LNCaP clone FGC (cell line): ENCODE measurements at regions not wholly inside any gene's neighbourhood (a gene's known extent, or its start where the extent isn't known, plus 50 kb on each side); places are given as distances from the start of the nearest gene placed in this dataset.
A peak's percentile ranks its signal among the peaks of the same experiment; 100 is the strongest.

Source experiments
- DNase-seq: peaks from one replicate; pipeline ENCODE4 v3.0.0-alpha.2; 2011; ENCODE audit warnings: low read depth
- H3K4me3 ChIP-seq: 2 replicates; pipeline ENCODE4 v1.5.1; 2011; ENCODE audit warnings: mild to moderate bottlenecking, low read depth, low read length, control low read depth
- TF ChIP-seq, protein P1 (sequence below): IDR thresholded peaks from 2 replicates; pipeline ENCODE4 v1.5.1; 2012; ENCODE audit warnings: mild to moderate bottlenecking; ENCODE audit not compliant: control insufficient read depth, insufficient read depth; ENCODE audit errors: extremely low read depth

DNA sequence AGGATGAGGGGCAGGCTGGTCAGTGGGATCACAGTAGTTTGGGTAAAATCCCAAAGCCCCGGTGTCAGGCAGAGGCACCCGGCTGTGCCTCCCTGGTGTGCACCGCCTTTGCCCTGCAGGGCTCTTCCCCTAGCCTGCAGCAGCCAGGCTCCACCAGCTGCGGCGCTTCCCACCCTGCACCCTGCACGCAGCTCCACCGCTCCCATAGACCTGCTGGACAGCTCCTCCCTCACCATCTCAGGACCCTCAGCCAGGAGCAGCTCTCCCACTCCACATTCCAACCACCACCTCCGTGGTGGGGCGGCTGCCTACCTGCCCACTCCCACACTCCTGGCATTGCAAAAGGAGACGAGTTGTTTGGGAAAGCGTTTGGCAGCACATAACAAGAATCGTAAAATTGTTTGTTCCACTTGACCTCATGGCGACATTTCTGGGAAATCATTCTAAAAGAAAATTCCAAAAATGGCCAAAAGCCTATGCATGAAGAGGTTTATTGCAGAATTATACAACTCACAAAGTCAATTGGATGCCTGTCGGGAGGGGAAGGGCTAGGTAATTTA, 287.4 kb upstream of the HDAC4 start:
- no peak overlapping the region for H3K4me3 ChIP-seq
- TF ChIP-seq, protein P1, sequence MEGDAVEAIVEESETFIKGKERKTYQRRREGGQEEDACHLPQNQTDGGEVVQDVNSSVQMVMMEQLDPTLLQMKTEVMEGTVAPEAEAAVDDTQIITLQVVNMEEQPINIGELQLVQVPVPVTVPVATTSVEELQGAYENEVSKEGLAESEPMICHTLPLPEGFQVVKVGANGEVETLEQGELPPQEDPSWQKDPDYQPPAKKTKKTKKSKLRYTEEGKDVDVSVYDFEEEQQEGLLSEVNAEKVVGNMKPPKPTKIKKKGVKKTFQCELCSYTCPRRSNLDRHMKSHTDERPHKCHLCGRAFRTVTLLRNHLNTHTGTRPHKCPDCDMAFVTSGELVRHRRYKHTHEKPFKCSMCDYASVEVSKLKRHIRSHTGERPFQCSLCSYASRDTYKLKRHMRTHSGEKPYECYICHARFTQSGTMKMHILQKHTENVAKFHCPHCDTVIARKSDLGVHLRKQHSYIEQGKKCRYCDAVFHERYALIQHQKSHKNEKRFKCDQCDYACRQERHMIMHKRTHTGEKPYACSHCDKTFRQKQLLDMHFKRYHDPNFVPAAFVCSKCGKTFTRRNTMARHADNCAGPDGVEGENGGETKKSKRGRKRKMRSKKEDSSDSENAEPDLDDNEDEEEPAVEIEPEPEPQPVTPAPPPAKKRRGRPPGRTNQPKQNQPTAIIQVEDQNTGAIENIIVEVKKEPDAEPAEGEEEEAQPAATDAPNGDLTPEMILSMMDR, result peak; percentile 43
- DNase-seq, result no peak

DNA sequence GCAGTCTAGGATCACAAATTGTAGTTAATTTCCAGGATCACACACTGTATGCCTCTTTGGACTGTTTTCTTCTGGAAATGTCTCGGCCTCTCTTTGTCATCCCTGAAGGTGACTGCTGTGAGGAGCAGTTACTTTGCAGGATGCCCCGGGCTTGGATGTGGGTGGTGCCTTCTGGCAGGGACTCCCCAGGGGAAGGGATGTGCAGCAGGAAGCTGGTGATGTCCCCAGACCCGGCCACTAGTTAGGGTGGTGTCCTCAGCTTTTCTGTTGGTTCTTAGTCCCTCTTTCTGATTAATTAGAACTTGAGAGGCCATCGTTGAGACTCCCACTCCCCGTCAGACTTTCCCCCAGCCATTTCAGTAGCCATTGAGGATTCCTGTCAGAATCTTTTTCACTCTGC, 286.6 kb upstream of the HDAC4 start:
- DNase-seq, result no peak
- TF ChIP-seq, protein P1, result no peak
- no peak overlapping the region for H3K4me3 ChIP-seq

DNA sequence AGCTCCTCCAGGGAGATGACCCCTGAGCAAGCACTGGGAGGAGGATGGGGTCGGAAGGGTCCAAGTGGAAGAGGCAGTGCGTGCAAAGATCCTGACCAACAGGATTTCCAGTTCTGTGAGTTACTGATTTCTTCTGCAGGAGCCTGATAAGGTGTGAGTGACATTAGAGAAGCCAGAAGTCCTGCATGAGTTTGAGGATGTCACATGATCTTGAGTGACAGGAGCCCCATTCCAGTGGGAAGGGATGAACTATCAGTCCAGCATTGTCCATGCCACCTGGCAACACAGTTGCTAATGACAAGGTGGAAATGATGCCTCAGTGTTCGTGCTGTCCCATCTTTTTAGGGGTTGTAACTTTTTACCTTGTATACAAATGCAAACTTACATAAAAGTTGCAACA, 285.1 kb upstream of the HDAC4 start:
- no peak for DNase-seq
- TF ChIP-seq, protein P1, result no peak
- no peak overlapping the region for H3K4me3 ChIP-seq

DNA sequence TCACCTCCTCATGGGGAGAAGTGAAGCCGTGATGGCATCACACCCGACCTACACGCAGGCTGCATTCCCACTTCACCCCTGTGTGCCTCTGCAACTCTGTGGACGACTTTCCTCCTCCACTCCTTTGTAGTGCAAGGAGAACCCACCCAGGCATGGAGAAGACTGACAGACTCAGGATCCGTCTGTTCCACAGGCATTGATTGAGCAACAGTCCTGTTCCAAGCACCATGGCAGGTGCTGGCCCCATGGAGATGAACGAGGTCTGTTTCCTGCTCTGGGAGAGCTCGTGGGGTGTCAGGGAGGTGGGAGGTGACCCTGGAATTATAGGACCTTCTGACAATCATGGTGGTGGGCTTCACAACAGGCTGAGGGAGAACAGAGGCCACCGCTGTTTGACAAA, 284.7 kb upstream of the HDAC4 start:
- TF ChIP-seq, protein P1, result no peak
- H3K4me3 ChIP-seq, result no peak overlapping the region
- DNase-seq, result no peak

DNA sequence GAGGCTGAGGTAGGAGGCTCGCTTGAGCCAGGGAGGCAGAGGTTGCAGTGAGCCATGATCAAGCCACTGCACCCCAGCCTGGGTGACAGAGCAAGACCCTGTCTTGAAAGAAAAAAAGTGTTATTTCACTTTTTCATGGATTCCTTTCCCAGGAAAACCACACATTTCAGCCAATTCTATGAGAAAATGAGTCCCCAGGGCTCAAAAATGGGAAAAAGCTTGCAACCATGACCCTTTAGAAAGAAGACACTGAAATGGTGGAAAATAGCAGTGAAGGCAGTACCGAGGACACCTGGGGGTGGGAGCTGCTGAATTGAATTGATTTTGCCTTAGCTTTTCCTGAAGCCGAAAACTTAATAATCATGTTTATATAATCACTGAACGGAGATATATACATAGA, 284.2 kb upstream of the HDAC4 start:
- H3K4me3 ChIP-seq, result no peak overlapping the region
- TF ChIP-seq, protein P1, result no peak
- DNase-seq, result no peak

GRCh38 chr2:239684271-239684810, 283.5 kb upstream of the HDAC4 start:
- TF ChIP-seq, protein P1, result no peak
- DNase-seq, result no peak
- H3K4me3 ChIP-seq, result no peak overlapping the region

DNA sequence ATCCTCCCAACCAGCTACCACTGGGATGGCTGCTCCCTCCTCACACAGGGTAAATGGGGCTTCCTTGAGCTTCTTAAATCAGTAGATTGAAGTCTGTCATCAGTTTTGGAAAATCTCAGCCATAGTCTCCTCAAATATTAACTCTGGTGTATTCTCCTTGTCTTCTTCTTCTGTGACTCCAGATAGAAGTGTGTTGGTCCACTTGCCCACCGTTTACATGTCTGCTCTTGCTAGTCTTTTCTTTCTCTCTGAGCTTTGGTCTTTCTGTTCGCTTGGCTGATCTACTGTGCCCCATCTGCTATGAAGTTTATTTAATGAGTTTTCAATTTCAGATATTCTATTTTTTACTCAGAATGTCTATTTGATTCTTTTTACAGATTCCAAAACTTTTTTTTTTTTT, 281.7 kb upstream of the HDAC4 start:
- DNase-seq, result no peak
- TF ChIP-seq, protein P1, result no peak
- no peak overlapping the region for H3K4me3 ChIP-seq
